ENCODE measurements at regions not wholly inside any gene's neighbourhood (a gene's known extent, or its start where the extent isn't known, plus 50 kb on each side); places are given as distances from the start of the nearest gene placed in this dataset.

GRCh38 chr5:148913493-148913892 is 87.1 kb downstream of the ADRB2 start:
- no peak for DNase-seq

DNA sequence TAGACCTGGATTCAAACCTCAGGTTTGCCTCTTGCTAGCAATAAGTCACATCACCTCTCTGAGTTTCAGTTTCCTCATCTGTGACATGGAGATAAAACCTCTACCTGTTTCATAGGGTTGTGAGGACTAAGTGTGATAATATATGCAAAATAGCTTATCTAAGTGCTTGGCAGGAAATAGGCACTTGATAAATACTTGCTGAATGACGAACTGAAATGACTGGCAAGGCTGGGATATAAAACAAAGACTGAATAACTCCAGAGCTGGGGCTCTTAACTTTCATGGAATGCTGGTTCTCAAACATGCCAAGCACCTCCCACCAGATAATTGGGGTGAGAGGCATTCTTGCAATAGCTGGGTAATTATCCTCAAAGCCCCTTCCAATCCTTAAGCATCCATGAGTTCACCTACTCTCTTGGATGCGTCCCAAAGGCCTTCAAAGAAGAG is 87.6 kb downstream of the ADRB2 start:
- DNase-seq: no peak

- DNase-seq: no peak
Measured at GRCh38 chr5:148915224-148915817, 88.9 kb downstream of the ADRB2 start.

DNA sequence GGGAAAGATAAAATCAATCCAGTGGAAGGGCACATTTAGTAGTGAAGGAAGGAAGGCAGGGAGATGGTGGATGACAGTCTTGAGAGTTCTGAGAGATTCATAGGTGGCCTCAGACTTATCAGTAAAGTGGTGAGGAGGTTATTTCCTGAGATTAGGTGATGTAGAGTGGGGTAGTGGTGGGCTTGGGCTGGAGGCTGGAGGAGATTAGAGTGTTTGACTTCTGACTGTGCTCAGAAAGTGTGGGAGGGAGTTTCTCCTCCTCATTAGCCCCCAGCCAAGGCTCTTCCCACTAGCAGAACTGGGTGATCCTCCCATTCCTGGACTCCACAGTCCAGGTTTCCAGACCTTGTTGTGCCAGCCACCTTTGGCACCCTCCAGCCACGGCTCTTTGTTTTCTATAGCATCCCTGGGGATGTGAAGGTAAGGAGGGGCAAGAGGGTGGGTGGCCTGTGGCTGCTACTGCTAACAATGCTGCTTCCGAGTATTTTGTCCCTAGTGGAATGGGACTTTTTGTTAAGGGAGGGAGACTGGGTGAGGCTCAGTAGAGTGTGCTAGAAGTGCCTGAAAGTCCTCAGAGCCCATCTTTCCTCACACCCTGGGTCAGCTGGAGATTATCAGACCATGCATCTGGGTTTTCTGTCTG is 94.4 kb downstream of the ADRB2 start:
- no peak for DNase-seq

GRCh38 chr5:148921350-148921749 is 94.9 kb downstream of the ADRB2 start:
- DNase-seq: no peak

- DNase-seq: no peak
Measured at GRCh38 chr5:148922606-148923005, 96.2 kb downstream of the ADRB2 start.

- no peak for DNase-seq
Measured at GRCh38 chr5:148923023-148923422, 96.6 kb downstream of the ADRB2 start.

GRCh38 chr5:148924817-148925216 is 98.4 kb downstream of the ADRB2 start:
- DNase-seq: no peak

DNA sequence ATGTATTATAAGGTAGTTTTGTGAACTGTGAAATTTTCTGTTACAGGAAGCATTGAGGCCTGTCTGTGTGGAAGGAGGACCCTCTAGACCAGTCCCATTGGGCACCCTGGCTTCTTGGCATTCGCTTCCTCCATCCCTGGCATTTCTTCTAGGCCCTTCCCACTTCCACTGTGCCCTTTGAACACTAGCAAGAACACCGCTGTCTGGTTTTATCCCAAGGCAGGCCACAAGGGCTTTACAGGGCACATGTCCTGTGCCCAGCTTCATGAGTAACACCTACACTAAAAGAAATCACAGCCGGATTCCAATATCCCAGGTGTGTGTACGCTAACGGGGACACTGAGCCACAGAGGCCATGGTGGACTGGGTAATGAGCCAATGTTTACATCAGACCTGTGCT is 99.8 kb downstream of the ADRB2 start:
- DNase-seq: no peak

DNA sequence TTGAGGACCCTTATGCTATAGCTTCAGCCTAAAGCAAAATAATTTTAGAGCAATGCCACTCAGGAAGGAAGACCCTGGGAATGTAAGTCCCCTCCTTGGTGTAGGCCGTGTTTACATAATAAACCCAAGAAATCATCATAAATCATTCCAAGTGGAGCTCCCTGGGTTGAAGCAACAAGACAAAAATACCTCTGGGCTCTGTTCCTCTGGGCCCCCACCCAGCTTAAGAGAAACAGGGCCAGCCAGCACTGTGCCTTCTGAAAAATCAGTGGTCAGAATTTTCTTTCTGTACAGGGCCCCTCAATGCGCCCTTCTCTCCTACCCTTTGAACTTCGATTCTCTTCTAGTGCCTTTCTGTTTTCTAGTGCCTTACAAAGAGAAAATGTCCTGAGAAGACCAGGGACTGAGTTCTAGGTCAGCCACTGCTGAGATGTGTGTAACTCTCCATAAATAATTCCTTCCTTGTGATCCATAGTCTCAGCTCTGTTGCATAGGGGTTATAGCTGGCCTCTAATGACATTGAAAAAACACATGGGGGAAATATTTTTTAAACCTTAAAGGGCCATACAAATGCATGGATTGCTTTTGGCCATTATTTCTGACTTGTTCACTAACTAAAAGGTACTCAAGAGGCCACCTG is 101.0 kb downstream of the ADRB2 start:
- no peak for DNase-seq

DNA sequence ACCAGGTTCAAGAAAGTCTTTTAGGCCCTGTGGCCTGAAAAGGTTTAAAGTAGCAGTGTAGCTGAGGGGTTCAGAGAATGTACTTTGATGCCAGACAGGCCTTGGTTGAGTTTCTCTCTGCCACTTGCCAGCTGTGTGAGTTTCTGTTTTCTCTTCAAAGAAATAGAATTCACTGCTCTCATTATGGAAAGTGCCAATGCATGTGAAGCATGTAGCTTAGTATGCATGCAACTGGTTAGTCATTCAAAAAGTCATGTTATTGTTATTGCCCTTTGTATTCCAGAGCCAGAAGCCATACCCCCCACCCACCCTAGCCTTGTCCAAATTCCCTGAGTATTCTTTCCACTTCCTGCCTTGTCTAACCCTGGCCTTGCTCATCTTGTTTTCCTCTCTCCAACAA is 101.7 kb downstream of the ADRB2 start:
- DNase-seq: no peak

- no peak for DNase-seq
Measured at GRCh38 chr5:148931453-148932057, 105.1 kb downstream of the ADRB2 start.

DNA sequence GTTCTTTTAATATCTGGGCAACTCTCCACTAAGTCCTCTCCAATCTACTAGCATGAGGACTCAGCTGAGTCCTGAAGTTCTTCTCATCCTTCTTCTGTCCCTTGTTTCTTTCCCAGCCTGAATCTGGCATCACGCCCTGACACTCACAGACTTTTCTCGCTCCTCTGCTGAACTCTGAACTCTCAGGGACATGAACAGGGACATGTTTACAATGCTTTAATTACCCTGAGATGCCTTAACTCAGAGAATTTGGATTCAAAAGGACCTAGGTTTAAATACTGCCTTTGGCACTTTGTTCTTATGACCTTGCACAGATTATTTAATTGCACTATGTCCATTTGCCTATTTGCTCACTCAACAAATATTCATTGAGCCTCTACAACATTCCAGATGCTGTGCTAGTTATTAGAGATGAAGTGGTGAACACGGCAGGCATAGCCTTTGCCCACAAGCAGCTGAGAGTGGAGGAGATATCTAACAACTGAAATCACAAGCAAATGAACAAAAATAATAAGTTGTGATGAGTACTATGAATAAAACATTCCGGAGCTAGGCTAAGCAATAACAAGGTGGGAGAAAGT is 106.0 kb downstream of the ADRB2 start:
- DNase-seq: no peak

DNA sequence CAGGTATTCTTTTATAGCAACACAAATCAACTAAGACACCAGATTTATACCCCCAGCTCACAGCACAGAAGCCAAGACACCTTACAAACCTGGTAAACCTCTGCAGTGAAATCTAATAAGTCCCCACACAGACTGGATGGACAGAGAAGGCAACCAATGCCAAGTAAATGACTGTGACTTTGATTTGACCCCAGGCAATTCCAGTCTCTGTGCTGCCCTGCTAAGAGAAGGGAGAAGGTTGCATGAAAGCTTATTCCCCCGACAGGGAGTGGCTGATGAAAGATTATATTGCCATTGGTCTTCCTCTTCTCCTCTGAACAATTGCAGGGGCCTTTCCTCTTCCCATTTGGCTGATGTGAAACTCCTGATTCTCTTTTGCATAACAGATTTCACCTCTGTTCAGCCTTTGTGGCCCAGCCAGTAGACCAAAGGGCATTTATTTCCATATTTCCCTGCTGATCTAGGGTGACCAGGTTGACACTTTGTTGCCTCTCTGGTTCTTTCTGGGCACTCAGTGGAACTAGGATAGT is 107.6 kb downstream of the ADRB2 start:
- DNase-seq: no peak

- DNase-seq: no peak
Measured at GRCh38 chr5:148934895-148935400, 108.5 kb downstream of the ADRB2 start.

DNA sequence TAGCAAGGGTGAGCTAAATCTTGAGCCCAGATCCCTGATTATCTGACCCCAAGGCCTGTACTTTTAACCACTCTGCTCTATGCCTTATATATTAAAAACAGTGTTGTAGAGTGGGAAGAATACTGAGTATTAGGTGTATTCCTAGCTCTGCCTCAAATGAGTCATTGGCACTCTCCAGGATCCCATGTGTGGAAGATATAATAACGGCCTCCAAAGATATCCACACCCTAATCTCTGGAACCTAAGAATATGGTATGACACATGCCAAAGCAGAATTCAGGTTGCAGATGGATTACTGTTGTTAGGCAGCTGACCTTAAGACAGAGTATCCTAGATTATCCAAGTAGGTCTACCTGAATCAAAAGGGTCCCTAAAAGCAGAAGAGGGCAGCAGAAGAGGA is 110.8 kb downstream of the ADRB2 start:
- DNase-seq: no peak

DNA sequence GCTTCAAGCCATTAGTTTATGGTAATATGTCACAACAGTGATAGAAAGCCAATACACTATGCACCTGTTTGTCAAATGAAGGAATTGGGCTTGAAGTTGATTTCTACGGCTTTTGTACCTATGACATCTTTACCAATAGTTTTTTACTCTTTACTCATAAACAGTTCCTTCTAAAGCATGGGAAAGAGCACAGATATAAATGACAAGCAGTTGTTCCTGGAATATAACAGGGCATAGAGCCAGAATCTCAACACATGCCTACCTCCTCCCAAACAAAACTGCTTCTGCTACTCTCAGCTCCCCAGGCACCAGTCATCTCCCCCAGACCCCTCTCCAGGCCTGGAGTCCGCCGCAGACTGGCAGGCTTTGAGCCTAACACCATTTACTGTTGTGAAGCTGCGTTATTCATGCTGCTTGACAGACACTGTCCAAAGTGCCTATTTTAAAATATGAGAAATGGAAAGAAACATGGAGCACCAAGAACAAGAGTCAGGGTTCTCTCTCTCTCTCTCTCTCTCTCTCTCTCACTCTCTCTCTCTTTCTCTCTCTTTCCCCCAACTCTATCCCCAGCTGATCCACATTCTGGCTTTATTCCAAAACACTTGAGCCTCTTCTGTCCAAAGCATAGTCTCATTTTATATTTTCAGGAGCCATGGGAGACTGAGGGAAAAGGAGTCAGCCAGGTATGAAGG is 111.6 kb downstream of the ADRB2 start:
- no peak for DNase-seq

DNA sequence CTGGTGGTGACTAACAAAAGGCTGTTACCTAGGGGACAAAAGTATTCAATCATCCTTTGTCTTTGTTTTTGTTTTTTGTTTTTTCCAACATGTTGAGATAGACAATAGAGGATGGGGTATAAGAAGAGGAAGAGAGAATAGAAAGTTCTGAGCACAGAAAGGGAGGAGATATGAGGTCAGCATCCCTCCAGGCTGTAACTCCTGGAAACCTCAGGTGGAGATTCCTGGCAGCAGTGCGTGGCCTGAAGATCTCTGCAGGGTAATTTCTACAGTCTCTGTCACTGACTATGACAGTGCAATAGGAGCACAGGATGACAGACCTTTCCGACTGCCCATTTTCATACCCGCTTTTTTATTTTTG is 112.1 kb downstream of the ADRB2 start:
- no peak for DNase-seq

DNA sequence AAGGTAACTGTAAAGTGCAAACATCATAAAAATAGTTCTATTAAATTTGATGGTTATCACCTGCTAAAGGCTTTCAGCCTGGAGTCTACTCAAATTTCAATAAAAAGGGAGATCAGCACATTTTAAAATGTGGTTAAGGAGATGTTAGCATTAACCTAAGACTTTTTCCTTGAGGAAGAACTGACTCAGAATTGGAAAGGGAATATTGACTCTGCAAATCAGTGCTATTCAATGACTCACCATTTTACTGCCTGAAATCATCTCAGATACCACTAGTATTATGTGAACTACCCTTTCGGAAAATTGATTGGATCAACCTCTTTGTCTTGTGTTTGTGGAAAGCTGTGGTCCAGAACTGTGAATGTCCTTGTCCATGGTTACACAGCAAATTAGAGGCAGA is 113.3 kb downstream of the ADRB2 start:
- no peak for DNase-seq

GRCh38 chr5:148941810-148942209 is 115.4 kb downstream of the ADRB2 start:
- DNase-seq: no peak

GRCh38 chr5:148949841-148950470 is 112.9 kb downstream of the SH3TC2 start:
- peak in 1 of 3 experiments; percentile 11 for DNase-seq

- DNase-seq: peak in 1 of 3 experiments; percentile 3
Measured at GRCh38 chr5:148950471-148950863, 112.4 kb downstream of the SH3TC2 start.

Measured in NCI-H1417 (cell line).